ENCODE measurements at regions not wholly inside any gene's neighbourhood (a gene's known extent, or its start where the extent isn't known, plus 50 kb on each side); places are given as distances from the start of the nearest gene placed in this dataset.

DNA sequence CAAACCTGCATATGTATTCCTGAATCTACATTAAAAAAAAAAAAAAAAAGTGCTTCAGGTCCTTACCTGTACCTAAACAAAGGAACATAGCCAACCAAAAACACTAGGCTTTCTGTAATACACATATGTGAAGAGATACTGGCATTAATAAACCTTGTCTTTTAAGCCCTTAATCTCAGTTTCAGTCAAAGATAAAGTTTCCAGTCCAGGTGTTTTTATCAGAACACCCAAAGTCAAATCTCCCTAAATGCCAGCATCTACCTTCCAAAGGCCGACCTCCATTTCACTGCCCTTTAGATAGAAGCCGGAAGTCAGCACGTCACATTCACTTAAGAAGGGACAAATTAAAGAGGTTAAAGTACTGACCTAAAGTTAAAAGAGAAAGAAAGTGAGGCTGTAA, 79.8 kb upstream of the NEBL start:
- ATAC-seq (ENCODE audit: insufficient read depth, low FRiP score) (no peak), DNase-seq (no peak)
- H3K27me3 ChIP-seq (ENCODE audit: control insufficient read depth in 3 of 3, insufficient read depth in 3 of 3, low read length in 2 of 3): no peaks in the 10 kb centered on the region
- H3K9ac ChIP-seq (ENCODE audit: insufficient read depth in 1 of 2, low read length in 2 of 2): no peak overlapping the region
- no peak overlapping the region for H3K27ac ChIP-seq (ENCODE audit: low read depth in 1 of 2, low read length in 1 of 2)
- no peaks in the 10 kb centered on the region for H3K36me3 ChIP-seq (ENCODE audit: control insufficient read depth in 4 of 4, insufficient read depth in 4 of 4, low read length in 4 of 4)
- H3K4me1 ChIP-seq (ENCODE audit: control insufficient read depth in 5 of 5, insufficient read depth in 5 of 5, low read length in 5 of 5): peaks cover 0 to 4% (median 0%) of the 10 kb centered on the region in 5 donors
- TF ChIP-seq CTCF (IDR thresholded peaks at IDR 0.05; ENCODE audit: control extremely low read depth, extremely low read depth): no peak
- H3K4me3 ChIP-seq: no peak overlapping the region
- H3K9me3 ChIP-seq (ENCODE audit: control insufficient read depth in 4 of 4, insufficient read depth in 3 of 4, low read length in 3 of 4): peaks cover 0 to 2% (median 1%) of the 10 kb centered on the region in 4 donors
- 71 to 83% methylated on average over 3 of the region's 3 CpGs for WGBS, 2 donors

DNA sequence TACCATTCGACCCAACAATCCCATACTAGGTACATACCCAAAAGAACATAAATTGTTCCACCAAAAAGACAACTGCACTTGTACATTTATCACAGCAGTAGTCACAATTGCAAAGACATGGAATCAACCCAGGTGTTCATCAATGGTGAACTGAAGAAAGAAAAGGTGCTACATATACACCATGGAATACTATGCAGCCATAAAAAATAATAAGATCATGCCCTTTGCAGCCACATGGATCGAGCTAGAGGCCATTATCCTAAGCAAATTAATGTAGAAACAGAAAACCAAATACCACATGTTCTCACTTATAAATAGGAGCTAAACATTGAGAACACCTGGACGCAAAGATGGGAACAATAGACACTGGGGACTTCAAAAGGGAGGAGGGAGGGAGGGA, 79.3 kb upstream of the NEBL start:
- Histone ChIP-seq H3K9ac (ENCODE audit: insufficient read depth in 1 of 2, low read length in 2 of 2) (no peak overlapping the region), H3K27ac (ENCODE audit: low read depth in 1 of 2, low read length in 1 of 2) (no peak overlapping the region), H3K4me3 (no peak overlapping the region), H3K36me3 (ENCODE audit: control insufficient read depth in 4 of 4, insufficient read depth in 4 of 4, low read length in 4 of 4) (no peaks in the 10 kb centered on the region), H3K9me3 (ENCODE audit: control insufficient read depth in 4 of 4, insufficient read depth in 3 of 4, low read length in 3 of 4) (peaks cover 0 to under 1% (median under 1%) of the 10 kb centered on the region in 4 donors), H3K4me1 (ENCODE audit: control insufficient read depth in 5 of 5, insufficient read depth in 5 of 5, low read length in 5 of 5) (peaks cover 0 to 4% (median 0%) of the 10 kb centered on the region in 5 donors), H3K27me3 (ENCODE audit: control insufficient read depth in 3 of 3, insufficient read depth in 3 of 3, low read length in 2 of 3) (no peaks in the 10 kb centered on the region)
- DNase-seq: no peak
- 88 to 92% methylated on average over 3 of the region's 3 CpGs for WGBS, 2 donors
- no peak for TF ChIP-seq CTCF (IDR thresholded peaks at IDR 0.05; ENCODE audit: control extremely low read depth, extremely low read depth)
- ATAC-seq (ENCODE audit: insufficient read depth, low FRiP score): no peak

DNA sequence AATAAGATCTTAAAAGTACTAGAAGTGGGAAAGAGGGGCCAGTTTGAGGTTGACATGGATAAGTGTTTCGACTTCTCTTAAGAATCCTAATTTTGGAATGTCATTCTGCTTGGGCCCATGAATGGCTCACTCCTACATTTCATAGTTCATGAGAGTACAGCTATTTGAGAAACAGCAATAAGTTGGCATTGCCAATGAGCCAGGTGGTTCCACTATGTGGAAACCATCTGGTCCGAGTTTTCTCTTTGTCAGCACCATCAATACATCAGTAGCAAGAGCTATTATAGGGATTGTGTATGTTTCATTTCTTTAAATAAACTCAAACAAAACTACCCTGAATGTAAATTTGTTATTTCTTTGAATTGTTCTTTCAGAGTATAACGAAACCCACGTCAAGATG, 78.1 kb upstream of the NEBL start:
- Histone ChIP-seq H3K36me3 (ENCODE audit: control insufficient read depth in 4 of 4, insufficient read depth in 4 of 4, low read length in 4 of 4) (no peaks in the 10 kb centered on the region), H3K27ac (ENCODE audit: low read depth in 1 of 2, low read length in 1 of 2) (no peak overlapping the region), H3K4me3 (no peak overlapping the region), H3K27me3 (ENCODE audit: control insufficient read depth in 3 of 3, insufficient read depth in 3 of 3, low read length in 2 of 3) (no peaks in the 10 kb centered on the region), H3K9ac (ENCODE audit: insufficient read depth in 1 of 2, low read length in 2 of 2) (no peak overlapping the region), H3K9me3 (ENCODE audit: control insufficient read depth in 4 of 4, insufficient read depth in 3 of 4, low read length in 3 of 4) (no peaks in the 10 kb centered on the region), H3K4me1 (ENCODE audit: control insufficient read depth in 5 of 5, insufficient read depth in 5 of 5, low read length in 5 of 5) (peaks cover 0 to 4% (median 0%) of the 10 kb centered on the region in 5 donors)
- TF ChIP-seq CTCF (IDR thresholded peaks at IDR 0.05; ENCODE audit: control extremely low read depth, extremely low read depth): no peak
- ATAC-seq (ENCODE audit: insufficient read depth, low FRiP score) (no peak), DNase-seq (no peak)
- 84 to 93% methylated on average over 4 of the region's 4 CpGs for WGBS, 2 donors

DNA sequence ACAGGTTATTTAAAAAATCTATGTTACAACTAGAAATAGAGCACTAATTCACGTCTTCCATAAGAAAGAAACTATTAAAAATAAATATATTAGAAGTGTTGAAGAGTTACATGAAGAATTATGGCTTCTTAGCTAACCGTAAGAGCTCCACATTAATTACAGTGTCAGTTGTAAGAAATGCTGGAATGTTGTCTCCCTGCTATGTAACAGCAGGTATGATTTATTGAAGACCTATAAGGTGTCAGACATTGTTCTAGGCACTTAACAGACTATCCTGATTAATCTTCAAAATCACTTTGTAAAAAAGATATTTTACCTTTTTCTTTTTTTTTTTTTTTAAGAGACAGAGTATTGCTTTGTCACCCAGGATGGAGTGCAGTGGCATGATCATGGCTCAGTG, 75.8 kb upstream of the NEBL start:
- Histone ChIP-seq H3K4me3 (no peak overlapping the region), H3K36me3 (ENCODE audit: control insufficient read depth in 4 of 4, insufficient read depth in 4 of 4, low read length in 4 of 4) (no peaks in the 10 kb centered on the region), H3K4me1 (ENCODE audit: control insufficient read depth in 5 of 5, insufficient read depth in 5 of 5, low read length in 5 of 5) (peaks cover 0 to 4% (median 0%) of the 10 kb centered on the region in 5 donors), H3K27ac (ENCODE audit: low read depth in 1 of 2, low read length in 1 of 2) (no peak overlapping the region), H3K9me3 (ENCODE audit: control insufficient read depth in 4 of 4, insufficient read depth in 3 of 4, low read length in 3 of 4) (no peaks in the 10 kb centered on the region), H3K9ac (ENCODE audit: insufficient read depth in 1 of 2, low read length in 2 of 2) (no peak overlapping the region), H3K27me3 (ENCODE audit: control insufficient read depth in 3 of 3, insufficient read depth in 3 of 3, low read length in 2 of 3) (no peaks in the 10 kb centered on the region)
- no peak for DNase-seq
- TF ChIP-seq CTCF (IDR thresholded peaks at IDR 0.05; ENCODE audit: control extremely low read depth, extremely low read depth): no peak
- WGBS, 2 donors: 78 to 80% methylated on average over 2 of the region's 2 CpGs
- no peak for ATAC-seq (ENCODE audit: insufficient read depth, low FRiP score)

Measured in lung (tissue), 11 donors.